Kidney (tissue), 13 donors: ENCODE measurements at regions not wholly inside any gene's neighbourhood (a gene's known extent, or its start where the extent isn't known, plus 50 kb on each side); places are given as distances from the start of the nearest gene placed in this dataset.

Experiments
- DNase-seq, 5 donors: peaks; one replicate each; pipeline ENCODE4 v3.0.0-alpha.2; 2013 to 2020
- FAIRE-seq: peaks from 2 replicates; lab custom pipeline; 2012; peaks lifted over from hg19 to GRCh38; lab: Jason Lieb, UNC
- H3K27ac ChIP-seq, 2 donors: one replicate each; pipeline ENCODE4 v1.7.0; 2013; ENCODE audit warnings: low read depth in 2 of 2, low read length in 2 of 2, inconsistent platforms in 1 of 2
- H3K27me3 ChIP-seq: one replicate; pipeline ENCODE4 v1.7.1; 2013; ENCODE audit warnings: low read length, inconsistent platforms; ENCODE audit not compliant: control insufficient read depth, insufficient read depth
- H3K36me3 ChIP-seq, 3 donors: one replicate each; pipeline versions ENCODE4 v1.7.0 to v1.7.1; 2013; ENCODE audit warnings: low read length in 3 of 3, control low read depth in 1 of 3, inconsistent platforms in 1 of 3; ENCODE audit not compliant: insufficient read depth in 3 of 3, control insufficient read depth in 2 of 3
- H3K4me1 ChIP-seq, 3 donors: one replicate each; pipeline versions ENCODE4 v1.7.0 to v1.7.1; 2013; ENCODE audit warnings: low read length in 3 of 3, inconsistent platforms in 1 of 3, low read depth in 1 of 3; ENCODE audit not compliant: control insufficient read depth in 2 of 3, insufficient read depth in 2 of 3
- H3K4me3 ChIP-seq, 3 donors: one replicate each; pipeline versions ENCODE4 v1.7.0 to v1.8.1; 2013; ENCODE audit warnings: low read length in 3 of 3, control low read depth in 1 of 3, inconsistent platforms in 1 of 3
- H3K9ac ChIP-seq, 3 donors: one replicate each; pipeline versions ENCODE4 v1.7.0 to v1.7.1; 2013; ENCODE audit warnings: low read length in 3 of 3, control low read depth in 1 of 3, inconsistent platforms in 1 of 3
- H3K9me3 ChIP-seq, 3 donors: one replicate each; pipeline versions ENCODE4 v1.7.0 to v1.7.1; 2013; ENCODE audit warnings: low read length in 3 of 3, control low read depth in 1 of 3, inconsistent platforms in 1 of 3; ENCODE audit not compliant: control insufficient read depth in 2 of 3, insufficient read depth in 1 of 3
- intact Hi-C: fragments of 100-400 bp; cut with DNase I; formaldehyde crosslinking; loops from one replicate; pipeline ENCODE4 v1.11.1; 2022
- TF ChIP-seq, protein P1 (sequence below): IDR thresholded peaks from 3 replicates; pipeline ENCODE4 v1.5.1; 2012; ENCODE audit warnings: mild to moderate bottlenecking, moderate library complexity, borderline replicate concordance; ENCODE audit not compliant: insufficient read depth; ENCODE audit errors: extremely low read depth
- donor health status: control.
- donor health status: control.
- donor health status: control.
- donor health status: control.
- donor health status: control.
- donor health status: DM: yes; HTN: yes; CAD: no.
- donor health status: Normal renal cell carcinoma (clear cell type).

DNA sequence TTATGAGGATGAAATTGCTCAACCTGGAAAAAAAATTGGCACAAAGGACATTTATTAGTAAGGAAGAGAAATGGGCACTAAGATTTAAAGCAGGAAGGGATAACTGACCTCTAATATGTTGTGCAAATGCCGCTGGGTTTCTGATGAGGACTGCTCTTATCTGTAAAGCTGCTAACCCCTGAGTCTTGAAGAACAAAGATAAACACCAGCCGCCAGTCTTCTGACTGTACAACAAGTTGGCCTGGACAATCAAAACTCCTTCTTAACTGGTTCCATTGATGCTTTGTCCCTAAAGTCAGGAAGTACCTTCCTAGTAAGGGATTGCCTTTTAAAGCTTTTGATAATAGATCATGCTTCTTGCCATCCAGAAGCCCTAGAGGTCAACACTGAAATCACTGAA, 301.8 kb downstream of the TRIB2 start:
- Histone ChIP-seq H3K27me3 (no peaks in the 10 kb centered on the region), H3K9ac (no peak overlapping the region), H3K27ac (no peak overlapping the region), H3K4me1 (no peaks in the 10 kb centered on the region), H3K4me3 (no peak overlapping the region), H3K36me3 (no peaks in the 10 kb centered on the region), H3K9me3 (no peaks in the 10 kb centered on the region)
- FAIRE-seq = no peak
- intact Hi-C loops = no loop called here
- TF ChIP-seq, protein P1, sequence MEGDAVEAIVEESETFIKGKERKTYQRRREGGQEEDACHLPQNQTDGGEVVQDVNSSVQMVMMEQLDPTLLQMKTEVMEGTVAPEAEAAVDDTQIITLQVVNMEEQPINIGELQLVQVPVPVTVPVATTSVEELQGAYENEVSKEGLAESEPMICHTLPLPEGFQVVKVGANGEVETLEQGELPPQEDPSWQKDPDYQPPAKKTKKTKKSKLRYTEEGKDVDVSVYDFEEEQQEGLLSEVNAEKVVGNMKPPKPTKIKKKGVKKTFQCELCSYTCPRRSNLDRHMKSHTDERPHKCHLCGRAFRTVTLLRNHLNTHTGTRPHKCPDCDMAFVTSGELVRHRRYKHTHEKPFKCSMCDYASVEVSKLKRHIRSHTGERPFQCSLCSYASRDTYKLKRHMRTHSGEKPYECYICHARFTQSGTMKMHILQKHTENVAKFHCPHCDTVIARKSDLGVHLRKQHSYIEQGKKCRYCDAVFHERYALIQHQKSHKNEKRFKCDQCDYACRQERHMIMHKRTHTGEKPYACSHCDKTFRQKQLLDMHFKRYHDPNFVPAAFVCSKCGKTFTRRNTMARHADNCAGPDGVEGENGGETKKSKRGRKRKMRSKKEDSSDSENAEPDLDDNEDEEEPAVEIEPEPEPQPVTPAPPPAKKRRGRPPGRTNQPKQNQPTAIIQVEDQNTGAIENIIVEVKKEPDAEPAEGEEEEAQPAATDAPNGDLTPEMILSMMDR = no peak
- no peak for DNase-seq

DNA sequence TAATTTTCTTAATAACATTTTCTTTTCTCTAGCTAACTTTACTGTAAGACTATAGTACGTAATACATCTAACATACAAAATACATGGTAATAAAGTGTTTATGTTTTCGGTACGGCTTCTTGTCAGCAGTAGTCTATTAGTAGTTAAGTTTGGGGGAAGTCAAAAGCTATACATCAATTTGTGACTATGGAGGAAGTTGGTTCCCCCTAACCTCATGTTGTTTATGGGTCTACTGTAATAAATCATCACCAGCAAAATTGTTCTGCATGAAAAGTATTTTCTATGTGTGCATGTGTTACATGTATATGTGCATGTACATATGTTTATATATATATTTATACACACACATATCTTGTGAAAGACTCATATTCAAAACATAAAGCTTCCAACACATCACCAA, 303.0 kb downstream of the TRIB2 start:
- Histone ChIP-seq H3K36me3 (no peaks in the 10 kb centered on the region), H3K27me3 (no peaks in the 10 kb centered on the region), H3K9me3 (no peaks in the 10 kb centered on the region), H3K27ac (no peak overlapping the region), H3K4me1 (no peaks in the 10 kb centered on the region), H3K9ac (no peak overlapping the region), H3K4me3 (no peak overlapping the region)
- DNase-seq (no peak), FAIRE-seq (no peak)
- TF ChIP-seq, protein P1 = no peak
- intact Hi-C loops = no loop called here

DNA sequence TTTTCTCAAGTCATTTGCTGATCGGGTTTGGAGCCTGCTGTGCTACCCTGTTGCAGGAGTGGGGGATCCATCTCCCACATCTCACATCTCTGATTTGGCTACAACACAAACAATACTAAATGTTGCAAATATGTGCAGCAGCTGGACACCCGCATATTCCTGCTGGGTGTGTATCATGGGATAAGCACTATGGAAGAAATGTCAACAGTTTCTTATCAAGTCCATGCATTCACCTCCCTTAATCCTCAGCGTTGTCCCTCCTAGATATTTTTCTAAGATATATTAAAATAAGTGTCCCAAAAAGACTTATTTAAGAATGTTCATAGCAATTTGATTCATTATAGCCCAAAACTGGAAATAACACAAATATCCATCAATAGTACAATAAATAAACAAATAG, 303.7 kb downstream of the TRIB2 start:
- FAIRE-seq (no peak), DNase-seq (no peak)
- TF ChIP-seq, protein P1 = no peak
- Histone ChIP-seq H3K4me3 (no peak overlapping the region), H3K36me3 (no peaks in the 10 kb centered on the region), H3K27ac (no peak overlapping the region), H3K9me3 (no peaks in the 10 kb centered on the region), H3K27me3 (no peaks in the 10 kb centered on the region), H3K4me1 (no peaks in the 10 kb centered on the region), H3K9ac (no peak overlapping the region)
- intact Hi-C loops = no loop called here

DNA sequence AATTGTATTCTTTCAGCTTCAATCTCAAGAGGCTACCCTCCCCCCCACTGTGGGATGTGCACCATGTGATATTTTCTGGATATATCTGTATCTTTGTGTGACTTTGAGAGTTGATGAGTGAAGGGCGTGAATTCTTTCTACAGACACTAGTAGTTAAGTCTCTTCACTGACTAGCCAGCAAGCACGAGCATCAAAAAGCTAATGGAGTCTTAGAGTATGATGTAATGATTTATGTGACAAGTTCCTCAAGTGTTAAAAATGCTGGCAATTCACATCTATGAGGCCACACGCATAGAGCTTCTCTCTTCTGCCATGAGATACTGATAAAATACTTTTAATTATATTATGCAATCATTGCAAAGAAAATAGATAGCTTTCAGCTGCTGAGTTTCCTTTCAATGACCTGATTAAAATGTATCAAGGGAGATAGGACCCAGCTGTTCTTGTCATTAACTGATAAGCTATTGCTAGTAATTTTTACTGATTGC, 304.8 kb downstream of the TRIB2 start:
- FAIRE-seq (no peak), DNase-seq (peak in 2 of 5 donors; percentile 35 to 65)
- Histone ChIP-seq H3K9me3 (no peaks in the 10 kb centered on the region), H3K27ac (no peak overlapping the region), H3K4me1 (no peaks in the 10 kb centered on the region), H3K36me3 (no peaks in the 10 kb centered on the region), H3K4me3 (no peak overlapping the region), H3K9ac (no peak overlapping the region), H3K27me3 (no peaks in the 10 kb centered on the region)
- intact Hi-C loops = no loop called here
- TF ChIP-seq, protein P1 = no peak
